Upper lobe of left lung (tissue), 4 donors: ENCODE measurements at regions not wholly inside any gene's neighbourhood (a gene's known extent, or its start where the extent isn't known, plus 50 kb on each side); places are given as distances from the start of the nearest gene placed in this dataset.

Experiments
- CTCF ChIP-seq, 6 experiments: fragments of 450-650 bp in 4 of 6; fragments of 200-600 bp in 2 of 6; sonication (generic) in 2 of 6; IDR thresholded peaks; one replicate each; pipeline ENCODE4 v1.5.1; 2016 to 2019; ENCODE audit warnings: antibody characterized with exemption in 6 of 6
- EP300 ChIP-seq, 4 donors: sonication (generic); formaldehyde crosslinking; IDR thresholded peaks; one replicate each; pipeline ENCODE4 v1.5.1; 2017; ENCODE audit warnings: antibody characterized with exemption in 4 of 4, control low read depth in 2 of 4
- POLR2A ChIP-seq, 4 donors: fragments of 450-650 bp; IDR thresholded peaks; one replicate each; pipeline ENCODE4 v1.5.1; 2016 to 2017; ENCODE audit warnings: antibody characterized with exemption in 4 of 4, mild to moderate bottlenecking in 2 of 4

- TF ChIP-seq CTCF (IDR thresholded peaks at IDR 0.05) (no peak), EP300 (IDR thresholded peaks at IDR 0.05) (no peak), POLR2A (IDR thresholded peaks at IDR 0.05) (no peak)
These were observed 378.1 kb upstream of the TLE4 start for GRCh38 chr9:79193501-79194223.
